ENCODE measurements at regions not wholly inside any gene's neighbourhood (a gene's known extent, or its start where the extent isn't known, plus 50 kb on each side); places are given as distances from the start of the nearest gene placed in this dataset.

DNA sequence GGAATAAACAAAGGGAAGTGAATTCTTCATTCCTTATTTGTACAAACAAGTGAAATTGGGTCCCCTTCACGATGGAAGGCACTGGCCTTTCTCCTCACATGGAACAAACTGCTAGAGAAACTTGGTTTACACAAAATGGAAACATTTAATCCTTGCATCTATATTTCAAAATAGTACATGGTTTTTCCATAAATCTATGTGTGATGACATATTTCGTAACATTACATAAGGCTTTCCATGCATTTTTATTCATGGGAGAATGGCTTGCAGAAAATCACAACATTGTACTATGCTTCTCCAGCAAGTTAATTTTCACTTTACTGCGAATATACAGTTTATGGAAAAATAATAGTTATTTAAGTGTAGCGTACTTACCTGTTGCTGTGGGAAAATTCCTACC lies 81.0 kb upstream of the CDIN1 start:
- Mint-ChIP-seq H3K27ac (peak overlapping the region; percentile 95), H3K9me3 (no peaks in the 10 kb centered on the region), H3K4me1 (peaks cover 89% of the 10 kb centered on the region), H3K27me3 (ENCODE audit: low read depth, poor library complexity) (no peaks in the 10 kb centered on the region), H3K36me3 (ENCODE audit: low read depth) (no peaks in the 10 kb centered on the region), H3K4me3 (no peak overlapping the region)
- DNase-seq, result no peak
- no peak for TF ChIP-seq CTCF (IDR thresholded peaks at IDR 0.05)

GRCh38 chr15:36498916-36499315 lies 80.5 kb upstream of the CDIN1 start:
- H3K4me3 Mint-ChIP-seq, result no peak overlapping the region
- no peaks in the 10 kb centered on the region for H3K27me3 Mint-ChIP-seq (ENCODE audit: low read depth, poor library complexity)
- DNase-seq, result no peak
- peak overlapping the region; percentile 49 for H3K27ac Mint-ChIP-seq
- no peaks in the 10 kb centered on the region for H3K9me3 Mint-ChIP-seq
- no peaks in the 10 kb centered on the region for H3K36me3 Mint-ChIP-seq (ENCODE audit: low read depth)
- peaks cover 94% of the 10 kb centered on the region for H3K4me1 Mint-ChIP-seq
- no peak for TF ChIP-seq CTCF (IDR thresholded peaks at IDR 0.05)

DNA sequence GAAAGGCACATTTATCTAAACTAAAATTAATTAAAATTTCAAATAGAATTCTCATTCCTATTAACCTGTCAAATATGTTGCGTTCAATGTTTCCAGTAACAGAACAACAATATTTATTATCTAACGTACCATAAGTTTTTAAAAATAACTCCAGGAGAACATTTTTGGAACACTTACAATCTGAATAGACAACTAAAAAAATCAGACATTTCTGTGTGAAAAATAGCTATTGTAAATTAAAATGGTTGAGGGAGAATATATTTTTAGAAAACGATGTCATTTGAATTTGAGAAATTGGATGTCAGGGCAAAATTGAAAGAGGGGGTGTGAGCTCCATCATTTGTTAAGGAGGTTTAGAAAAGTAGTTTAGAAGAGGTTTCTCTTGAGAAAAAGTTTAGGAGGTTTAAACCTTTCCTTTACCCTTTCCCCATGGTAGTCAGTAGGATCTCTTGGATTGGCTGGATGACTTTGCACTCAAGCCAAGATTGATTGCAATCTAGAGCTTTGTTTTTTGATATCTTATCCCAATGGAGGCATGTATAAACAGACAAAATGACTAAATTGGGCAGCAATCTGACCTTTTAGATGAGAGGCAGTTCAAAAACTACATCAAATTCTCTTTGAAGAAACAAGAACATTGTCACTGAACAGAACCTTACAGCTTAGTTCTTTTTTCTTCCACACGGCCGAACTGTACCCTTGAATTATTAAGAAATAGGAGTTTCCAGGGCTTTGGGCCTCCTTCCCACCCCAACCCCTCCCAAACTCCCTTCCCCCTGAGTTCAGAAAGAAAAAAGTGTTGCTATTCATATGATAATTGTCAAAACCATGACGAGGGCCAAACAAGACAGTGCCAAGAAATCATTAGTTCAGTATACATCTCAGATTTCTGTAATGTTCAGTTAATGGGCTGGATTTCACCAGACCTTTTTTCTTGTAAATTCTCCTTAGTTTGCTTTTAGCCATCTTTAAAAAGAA lies 79.7 kb upstream of the CDIN1 start:
- Mint-ChIP-seq H3K9me3 (no peaks in the 10 kb centered on the region), H3K36me3 (ENCODE audit: low read depth) (no peaks in the 10 kb centered on the region), H3K4me1 (peaks cover 88% of the 10 kb centered on the region), H3K4me3 (peak overlapping the region; percentile 9), H3K27ac (peak overlapping the region; percentile 83), H3K27me3 (ENCODE audit: low read depth, poor library complexity) (no peaks in the 10 kb centered on the region)
- TF ChIP-seq CTCF (IDR thresholded peaks at IDR 0.05), result no peak
- DNase-seq, result no peak

DNA sequence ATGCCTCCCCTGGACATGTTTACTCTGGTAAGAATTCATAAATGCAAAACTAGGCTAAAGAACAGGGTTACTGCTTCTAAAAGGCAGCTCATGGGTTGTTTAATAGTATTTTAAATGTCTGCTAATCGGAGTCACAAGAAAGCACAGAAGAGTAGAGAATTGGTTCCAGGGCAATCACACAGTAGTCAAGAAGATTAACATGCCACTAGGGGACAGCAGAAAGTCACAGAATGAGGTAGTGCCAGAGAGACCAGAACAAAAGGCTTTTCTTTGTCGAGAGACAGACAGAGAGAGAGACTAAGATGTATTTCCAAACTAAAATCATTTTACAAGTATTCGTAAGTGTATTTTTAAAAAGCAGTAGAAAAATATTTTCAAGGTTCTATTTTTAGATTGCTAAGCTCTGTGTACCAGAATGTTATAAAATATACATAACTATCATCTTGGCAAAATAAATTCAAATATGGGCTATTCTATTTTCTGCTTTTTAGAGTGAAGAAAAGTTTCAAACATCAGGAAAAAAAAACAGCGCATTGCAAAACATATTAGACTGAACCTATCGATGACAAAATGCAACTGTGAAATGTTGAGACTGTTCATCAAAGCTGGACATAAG lies 78.3 kb upstream of the CDIN1 start:
- peak; percentile 21 for DNase-seq
- Mint-ChIP-seq H3K4me1 (peaks cover 73% of the 10 kb centered on the region), H3K9me3 (no peaks in the 10 kb centered on the region), H3K27ac (peak overlapping the region; percentile 37), H3K27me3 (ENCODE audit: low read depth, poor library complexity) (no peaks in the 10 kb centered on the region), H3K36me3 (ENCODE audit: low read depth) (no peaks in the 10 kb centered on the region), H3K4me3 (no peak overlapping the region)
- peak; percentile 83 for TF ChIP-seq CTCF (IDR thresholded peaks at IDR 0.05)

DNA sequence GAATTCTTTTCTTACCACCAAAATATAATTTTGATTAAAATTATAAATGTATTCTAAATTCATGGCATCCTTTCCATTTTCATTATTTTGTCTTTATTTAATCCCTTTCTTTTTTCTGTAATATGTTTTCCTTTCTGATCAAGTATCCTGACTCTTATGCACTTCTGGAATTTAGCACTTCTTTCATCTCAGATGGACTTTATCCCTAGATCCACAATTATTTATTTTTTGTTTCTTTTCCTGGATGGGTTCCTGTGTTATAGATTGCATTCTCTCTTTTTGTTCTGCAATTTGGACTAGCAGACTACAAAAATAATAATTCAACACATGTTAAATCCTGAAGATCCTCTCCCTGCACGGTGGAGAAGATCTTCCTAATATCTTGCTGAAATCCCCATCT lies 76.9 kb upstream of the CDIN1 start:
- Mint-ChIP-seq H3K4me1 (peaks cover 61% of the 10 kb centered on the region), H3K36me3 (ENCODE audit: low read depth) (no peaks in the 10 kb centered on the region), H3K27ac (no peak overlapping the region), H3K27me3 (ENCODE audit: low read depth, poor library complexity) (no peaks in the 10 kb centered on the region), H3K9me3 (no peaks in the 10 kb centered on the region), H3K4me3 (no peak overlapping the region)
- DNase-seq, result no peak
- TF ChIP-seq CTCF (IDR thresholded peaks at IDR 0.05), result no peak
